ENCODE measurements at regions not wholly inside any gene's neighbourhood (a gene's known extent, or its start where the extent isn't known, plus 50 kb on each side); places are given as distances from the start of the nearest gene placed in this dataset.

DNA sequence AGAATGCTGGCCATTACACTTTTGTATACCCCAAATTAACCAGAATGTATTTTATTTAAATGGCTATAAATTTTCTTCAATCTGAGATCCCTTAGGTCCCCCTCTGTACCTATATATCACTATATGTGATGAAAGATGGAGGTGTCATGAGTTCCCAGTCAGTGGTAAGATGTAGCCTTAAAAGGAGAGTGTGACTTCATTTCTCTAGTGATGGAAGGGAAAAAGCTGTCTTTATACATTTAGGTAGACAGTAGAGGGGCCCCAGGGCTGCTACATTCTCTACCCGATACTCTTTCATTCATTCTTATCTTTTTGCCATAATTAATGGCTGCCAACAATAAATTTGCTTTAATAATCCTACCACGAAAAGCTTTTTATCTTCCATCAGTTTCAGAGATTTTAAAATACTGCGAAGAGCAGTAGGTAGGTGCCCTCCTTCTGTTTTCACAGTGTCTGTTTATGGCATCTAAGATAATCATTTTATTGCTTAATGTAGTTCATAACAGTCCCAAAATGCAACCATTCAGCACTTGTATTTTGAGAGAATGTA lies 301.3 kb downstream of the ZNF608 start:
- Histone ChIP-seq H3K4me3 (ENCODE audit: low read length) (no peak overlapping the region), H3K9ac (ENCODE audit: low read depth, low read length) (no peak overlapping the region), H3K36me3 (ENCODE audit: insufficient read depth, low read length) (no peaks in the 10 kb centered on the region), H3K4me1 (ENCODE audit: control insufficient read depth, insufficient read depth, low read length) (no peaks in the 10 kb centered on the region), H3K9me3 (replicated peaks; ENCODE audit: low read length) (no peaks in the 10 kb centered on the region), H3K27me3 (ENCODE audit: control insufficient read depth, insufficient read depth, low read length) (peaks cover 18% of the 10 kb centered on the region), H3K4me2 (ENCODE audit: low read length) (no peak overlapping the region)

DNA sequence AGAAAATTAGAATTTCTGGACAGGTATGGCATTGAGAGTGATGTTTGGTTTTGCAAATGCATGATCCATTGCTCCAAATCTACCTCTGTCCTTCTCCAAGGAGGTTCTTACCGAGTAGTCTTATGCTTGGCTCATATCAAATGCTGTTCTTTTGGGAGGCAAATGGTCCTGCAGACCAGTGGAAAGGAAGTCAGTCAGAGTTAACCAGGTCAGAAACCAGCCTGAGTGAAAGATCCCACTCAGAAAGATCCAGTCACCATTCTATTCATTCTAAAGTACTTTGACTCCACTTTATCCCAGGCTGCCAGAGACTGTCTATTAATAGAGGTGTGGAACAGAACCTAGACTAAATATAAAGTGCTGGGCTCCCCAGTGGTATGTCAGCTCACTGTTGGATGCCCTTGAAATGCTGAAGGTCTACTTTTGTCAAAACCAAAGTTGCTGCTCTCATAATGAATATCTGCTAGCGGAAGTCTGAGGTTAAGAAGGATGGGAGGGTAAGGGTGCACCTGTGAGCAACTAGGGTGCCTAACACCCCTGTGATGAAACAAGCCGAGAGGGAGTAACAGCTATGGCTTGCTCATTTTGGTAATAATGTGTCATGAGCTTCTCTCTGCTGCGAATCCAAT lies 302.2 kb downstream of the ZNF608 start:
- Histone ChIP-seq H3K36me3 (ENCODE audit: insufficient read depth, low read length) (no peaks in the 10 kb centered on the region), H3K4me1 (ENCODE audit: control insufficient read depth, insufficient read depth, low read length) (no peaks in the 10 kb centered on the region), H3K9me3 (replicated peaks; ENCODE audit: low read length) (no peaks in the 10 kb centered on the region)

DNA sequence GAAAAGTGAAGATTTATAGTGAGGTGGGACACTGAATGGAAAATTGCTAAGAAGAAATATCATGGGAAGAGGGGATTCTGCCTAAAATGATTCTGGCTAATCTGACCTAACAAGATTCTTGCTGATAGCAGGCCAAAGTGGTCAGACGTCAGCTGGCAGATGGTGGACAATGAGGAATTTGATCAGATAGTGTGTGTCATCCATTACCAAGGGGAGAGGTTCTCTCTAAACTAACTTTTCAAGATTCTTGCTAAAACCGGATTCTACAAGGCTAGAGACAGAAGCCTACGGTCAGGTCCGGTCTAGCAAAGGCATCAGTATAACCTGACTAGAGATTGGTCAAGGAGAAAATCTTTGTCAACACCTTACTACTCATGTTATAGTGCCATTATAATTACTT lies 306.0 kb downstream of the ZNF608 start:
- no peak overlapping the region for H3K4me2 ChIP-seq (ENCODE audit: low read length)
- H3K27me3 ChIP-seq (ENCODE audit: control insufficient read depth, insufficient read depth, low read length): no peaks in the 10 kb centered on the region
- no peaks in the 10 kb centered on the region for H3K4me1 ChIP-seq (ENCODE audit: control insufficient read depth, insufficient read depth, low read length)
- H3K9me3 ChIP-seq (replicated peaks; ENCODE audit: low read length): no peaks in the 10 kb centered on the region
- no peak overlapping the region for H3K9ac ChIP-seq (ENCODE audit: low read depth, low read length)
- no peaks in the 10 kb centered on the region for H3K36me3 ChIP-seq (ENCODE audit: insufficient read depth, low read length)
- H3K4me3 ChIP-seq (ENCODE audit: low read length): no peak overlapping the region

More for the DNA sequence above, 302.2 kb downstream of the ZNF608 start:
- Histone ChIP-seq H3K4me2 (ENCODE audit: low read length) (no peak overlapping the region), H3K9ac (ENCODE audit: low read depth, low read length) (no peak overlapping the region), H3K27me3 (ENCODE audit: control insufficient read depth, insufficient read depth, low read length) (peaks cover 18% of the 10 kb centered on the region), H3K4me3 (ENCODE audit: low read length) (no peak overlapping the region)

DNA sequence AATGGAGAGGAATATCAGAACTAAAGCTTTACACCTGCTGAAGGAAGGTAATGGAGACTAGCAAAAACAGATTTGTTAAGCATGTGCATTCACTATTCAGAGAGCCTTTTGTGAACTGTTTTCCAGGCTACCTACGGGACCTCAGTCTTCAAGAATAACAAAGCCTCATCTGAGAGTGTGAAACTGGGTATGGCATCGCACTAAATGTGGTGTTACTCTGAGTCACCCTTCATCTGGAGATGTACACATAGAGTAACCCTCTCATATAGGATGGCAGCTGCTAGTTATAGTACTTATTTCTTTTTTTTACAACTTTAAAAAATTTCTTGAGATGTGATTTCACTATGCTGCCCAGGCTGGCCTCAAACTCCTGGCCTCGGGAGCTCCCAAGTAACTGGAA lies 306.8 kb downstream of the ZNF608 start:
- H3K4me3 ChIP-seq (ENCODE audit: low read length): no peak overlapping the region
- H3K9me3 ChIP-seq (replicated peaks; ENCODE audit: low read length): no peaks in the 10 kb centered on the region
- H3K4me1 ChIP-seq (ENCODE audit: control insufficient read depth, insufficient read depth, low read length): no peaks in the 10 kb centered on the region
- no peak overlapping the region for H3K4me2 ChIP-seq (ENCODE audit: low read length)
- H3K27me3 ChIP-seq (ENCODE audit: control insufficient read depth, insufficient read depth, low read length): no peaks in the 10 kb centered on the region
- no peak overlapping the region for H3K9ac ChIP-seq (ENCODE audit: low read depth, low read length)
- no peaks in the 10 kb centered on the region for H3K36me3 ChIP-seq (ENCODE audit: insufficient read depth, low read length)

DNA sequence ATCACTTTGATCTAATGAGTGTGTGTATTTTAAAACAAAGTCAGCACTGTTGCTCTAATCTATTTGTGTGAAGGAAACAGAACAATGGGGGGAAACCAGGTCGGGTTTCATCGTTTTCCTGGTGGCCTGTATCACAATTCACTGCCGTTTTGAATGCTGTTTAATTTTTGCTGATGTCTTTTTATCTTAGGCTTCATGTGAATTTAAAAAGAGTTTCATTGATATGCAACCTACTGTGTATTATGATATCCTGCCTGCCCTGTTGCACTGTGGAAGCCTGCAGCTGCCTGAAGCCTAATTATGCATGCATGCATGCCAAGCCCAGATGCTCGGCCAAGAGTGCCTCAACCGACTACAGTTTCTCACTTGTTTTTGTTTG lies 307.5 kb downstream of the ZNF608 start:
- Histone ChIP-seq H3K9ac (ENCODE audit: low read depth, low read length) (no peak overlapping the region), H3K4me1 (ENCODE audit: control insufficient read depth, insufficient read depth, low read length) (no peaks in the 10 kb centered on the region), H3K9me3 (replicated peaks; ENCODE audit: low read length) (no peaks in the 10 kb centered on the region), H3K4me2 (ENCODE audit: low read length) (no peak overlapping the region), H3K36me3 (ENCODE audit: insufficient read depth, low read length) (no peaks in the 10 kb centered on the region), H3K4me3 (ENCODE audit: low read length) (no peak overlapping the region), H3K27me3 (ENCODE audit: control insufficient read depth, insufficient read depth, low read length) (no peaks in the 10 kb centered on the region)

DNA sequence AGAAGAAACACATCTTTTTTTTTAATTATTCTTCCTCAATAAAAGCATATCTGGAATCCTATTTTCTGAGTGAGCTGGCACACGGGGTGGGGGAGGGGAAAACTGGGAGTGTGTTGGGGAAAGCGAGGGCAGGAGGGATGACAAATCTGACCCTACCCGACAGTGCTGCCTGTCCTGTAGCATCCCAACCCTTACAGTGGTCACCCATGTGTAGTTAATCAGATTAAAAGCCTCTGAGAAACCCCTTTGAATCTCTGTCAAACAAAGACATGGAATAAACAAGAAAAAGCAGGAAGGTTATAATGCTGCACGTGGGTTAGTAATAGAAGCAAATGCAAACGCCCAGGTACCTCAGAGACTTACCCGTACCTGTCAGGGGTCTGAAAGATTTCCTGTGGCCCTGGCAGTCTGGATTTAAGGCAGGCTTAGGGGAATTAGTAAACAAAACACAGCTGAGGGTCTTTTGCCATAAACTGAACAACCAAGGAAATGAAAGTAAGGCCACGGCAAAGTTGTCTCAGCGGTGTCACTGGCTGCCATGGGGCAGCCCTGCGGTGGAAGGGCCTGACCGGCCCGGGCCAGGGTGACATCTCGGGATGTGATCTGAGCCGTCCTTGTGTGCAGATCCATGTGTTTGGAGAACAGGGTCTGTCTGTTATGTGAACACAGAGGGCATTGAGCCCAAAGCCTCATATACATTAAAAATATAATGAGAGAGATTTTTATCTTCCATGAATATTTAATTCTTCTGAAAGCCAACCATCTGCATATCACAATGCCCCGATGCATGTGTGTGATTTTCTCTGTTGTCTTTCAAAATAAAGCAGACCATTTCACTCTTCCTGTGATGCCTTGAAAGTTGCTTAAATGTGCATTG lies 308.2 kb downstream of the ZNF608 start:
- no peaks in the 10 kb centered on the region for H3K27me3 ChIP-seq (ENCODE audit: control insufficient read depth, insufficient read depth, low read length)
- H3K4me1 ChIP-seq (ENCODE audit: control insufficient read depth, insufficient read depth, low read length): no peaks in the 10 kb centered on the region
- H3K9ac ChIP-seq (ENCODE audit: low read depth, low read length): no peak overlapping the region
- H3K9me3 ChIP-seq (replicated peaks; ENCODE audit: low read length): no peaks in the 10 kb centered on the region
- no peak overlapping the region for H3K4me3 ChIP-seq (ENCODE audit: low read length)
- H3K36me3 ChIP-seq (ENCODE audit: insufficient read depth, low read length): no peaks in the 10 kb centered on the region
- H3K4me2 ChIP-seq (ENCODE audit: low read length): no peak overlapping the region

DNA sequence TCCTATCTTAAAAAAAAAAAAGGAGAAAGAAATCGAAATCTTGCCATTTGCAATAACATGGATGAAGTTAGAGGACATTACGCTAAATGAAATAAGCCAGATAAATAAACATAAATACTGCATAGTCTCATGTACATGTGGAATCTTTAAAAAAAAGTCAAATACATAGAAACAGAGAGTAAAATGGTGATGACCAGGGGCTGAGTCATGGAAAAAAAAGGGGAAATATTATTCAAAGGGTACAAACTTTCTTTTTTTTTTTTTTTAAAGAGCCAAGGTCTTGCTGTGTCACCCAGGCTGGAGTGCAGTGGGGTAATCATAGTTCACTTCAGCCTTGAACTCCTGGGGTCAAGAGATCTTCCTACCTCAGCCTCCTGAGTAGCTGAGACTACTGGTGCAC lies 310.1 kb downstream of the ZNF608 start:
- Histone ChIP-seq H3K4me1 (ENCODE audit: control insufficient read depth, insufficient read depth, low read length) (no peaks in the 10 kb centered on the region), H3K27me3 (ENCODE audit: control insufficient read depth, insufficient read depth, low read length) (no peaks in the 10 kb centered on the region), H3K36me3 (ENCODE audit: insufficient read depth, low read length) (no peaks in the 10 kb centered on the region), H3K9ac (ENCODE audit: low read depth, low read length) (no peak overlapping the region), H3K4me2 (ENCODE audit: low read length) (no peak overlapping the region), H3K4me3 (ENCODE audit: low read length) (no peak overlapping the region), H3K9me3 (replicated peaks; ENCODE audit: low read length) (no peaks in the 10 kb centered on the region)

DNA sequence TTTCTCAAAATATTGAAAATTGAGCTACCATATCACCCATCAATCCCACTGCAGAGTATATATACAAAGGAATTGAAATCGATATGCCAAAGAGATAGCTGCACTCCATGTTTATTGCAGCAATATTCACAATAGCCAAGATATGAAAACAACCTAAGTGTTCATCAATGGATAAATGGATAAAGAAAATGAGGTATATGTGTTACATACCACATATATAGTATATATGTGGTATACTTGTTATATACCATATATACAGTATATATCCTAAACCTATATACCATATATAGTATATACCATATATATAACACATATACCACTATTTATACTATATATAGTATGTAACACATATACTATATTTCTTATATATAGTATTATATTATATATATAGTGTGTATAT lies 313.3 kb downstream of the ZNF608 start:
- H3K4me2 ChIP-seq (ENCODE audit: low read length): no peak overlapping the region
- no peaks in the 10 kb centered on the region for H3K4me1 ChIP-seq (ENCODE audit: control insufficient read depth, insufficient read depth, low read length)
- no peaks in the 10 kb centered on the region for H3K36me3 ChIP-seq (ENCODE audit: insufficient read depth, low read length)
- H3K27me3 ChIP-seq (ENCODE audit: control insufficient read depth, insufficient read depth, low read length): no peaks in the 10 kb centered on the region
- no peaks in the 10 kb centered on the region for H3K9me3 ChIP-seq (replicated peaks; ENCODE audit: low read length)
- no peak overlapping the region for H3K4me3 ChIP-seq (ENCODE audit: low read length)
- no peak overlapping the region for H3K9ac ChIP-seq (ENCODE audit: low read depth, low read length)

DNA sequence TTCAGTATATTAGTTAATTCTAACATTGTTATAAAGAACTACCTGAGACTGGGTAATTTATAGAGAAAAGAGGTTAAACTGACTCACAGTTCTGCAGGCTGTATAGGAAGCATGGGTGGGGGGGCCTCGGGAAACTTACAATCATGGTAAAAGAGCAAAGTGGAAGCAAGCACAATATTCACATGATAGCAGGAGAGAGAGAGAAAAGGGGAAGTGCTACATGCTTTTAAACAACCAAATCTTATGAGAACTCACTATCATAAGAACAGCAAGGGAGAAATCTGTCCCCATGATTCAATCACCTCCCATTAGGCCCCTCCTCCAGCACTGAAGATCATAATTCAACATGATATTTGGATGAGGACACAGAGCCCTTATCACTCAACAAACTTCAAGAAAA lies 324.9 kb downstream of the ZNF608 start:
- Histone ChIP-seq H3K27me3 (ENCODE audit: control insufficient read depth, insufficient read depth, low read length) (no peaks in the 10 kb centered on the region), H3K9me3 (replicated peaks; ENCODE audit: low read length) (no peaks in the 10 kb centered on the region), H3K4me3 (ENCODE audit: low read length) (no peak overlapping the region), H3K4me2 (ENCODE audit: low read length) (no peak overlapping the region), H3K9ac (ENCODE audit: low read depth, low read length) (no peak overlapping the region), H3K4me1 (ENCODE audit: control insufficient read depth, insufficient read depth, low read length) (no peaks in the 10 kb centered on the region), H3K36me3 (ENCODE audit: insufficient read depth, low read length) (no peaks in the 10 kb centered on the region)

DNA sequence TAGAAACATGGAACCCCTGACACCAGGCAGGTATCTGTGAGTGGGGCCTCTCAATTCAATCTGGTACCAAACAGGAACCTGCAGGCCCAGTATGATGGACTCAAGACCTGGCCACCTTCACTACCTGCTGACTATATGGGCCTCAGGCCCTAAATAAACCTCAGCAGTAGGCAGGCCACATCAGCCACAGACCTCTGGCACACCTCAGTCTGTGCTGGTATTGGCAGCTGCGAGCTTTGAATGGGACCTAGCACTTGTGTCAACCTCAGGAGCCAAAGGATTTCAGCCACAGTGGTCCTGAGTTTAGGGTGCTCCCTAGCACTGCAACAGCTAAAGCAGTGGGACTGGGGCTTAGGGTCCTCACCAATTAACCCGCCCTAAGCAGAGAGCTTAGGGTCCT lies 325.5 kb downstream of the ZNF608 start:
- Histone ChIP-seq H3K4me2 (ENCODE audit: low read length) (no peak overlapping the region), H3K9ac (ENCODE audit: low read depth, low read length) (no peak overlapping the region), H3K36me3 (ENCODE audit: insufficient read depth, low read length) (no peaks in the 10 kb centered on the region), H3K27me3 (ENCODE audit: control insufficient read depth, insufficient read depth, low read length) (no peaks in the 10 kb centered on the region), H3K4me3 (ENCODE audit: low read length) (no peak overlapping the region), H3K4me1 (ENCODE audit: control insufficient read depth, insufficient read depth, low read length) (no peaks in the 10 kb centered on the region), H3K9me3 (replicated peaks; ENCODE audit: low read length) (no peaks in the 10 kb centered on the region)

DNA sequence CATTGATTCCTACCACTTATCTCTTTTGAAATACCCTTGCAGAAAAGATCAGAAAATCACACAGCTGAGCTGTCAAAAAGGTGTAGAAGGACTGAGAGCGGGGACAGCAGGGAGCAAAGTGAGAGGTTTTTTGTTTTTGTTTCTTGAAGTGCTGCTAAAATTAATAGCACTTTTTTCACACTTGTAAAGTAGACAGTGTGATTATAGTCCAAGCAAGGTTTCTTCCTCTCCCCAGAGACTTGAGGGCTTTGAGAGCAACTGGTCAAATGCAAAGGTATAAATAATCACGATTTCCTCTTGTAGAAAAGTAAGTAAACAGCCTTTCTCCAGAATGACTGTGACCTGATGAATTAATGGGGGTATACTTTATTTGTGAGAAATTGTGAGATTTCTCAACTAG lies 326.9 kb downstream of the ZNF608 start:
- Histone ChIP-seq H3K4me3 (ENCODE audit: low read length) (no peak overlapping the region), H3K4me1 (ENCODE audit: control insufficient read depth, insufficient read depth, low read length) (no peaks in the 10 kb centered on the region), H3K4me2 (ENCODE audit: low read length) (no peak overlapping the region), H3K36me3 (ENCODE audit: insufficient read depth, low read length) (no peaks in the 10 kb centered on the region), H3K9me3 (replicated peaks; ENCODE audit: low read length) (no peaks in the 10 kb centered on the region), H3K9ac (ENCODE audit: low read depth, low read length) (no peak overlapping the region), H3K27me3 (ENCODE audit: control insufficient read depth, insufficient read depth, low read length) (no peaks in the 10 kb centered on the region)

DNA sequence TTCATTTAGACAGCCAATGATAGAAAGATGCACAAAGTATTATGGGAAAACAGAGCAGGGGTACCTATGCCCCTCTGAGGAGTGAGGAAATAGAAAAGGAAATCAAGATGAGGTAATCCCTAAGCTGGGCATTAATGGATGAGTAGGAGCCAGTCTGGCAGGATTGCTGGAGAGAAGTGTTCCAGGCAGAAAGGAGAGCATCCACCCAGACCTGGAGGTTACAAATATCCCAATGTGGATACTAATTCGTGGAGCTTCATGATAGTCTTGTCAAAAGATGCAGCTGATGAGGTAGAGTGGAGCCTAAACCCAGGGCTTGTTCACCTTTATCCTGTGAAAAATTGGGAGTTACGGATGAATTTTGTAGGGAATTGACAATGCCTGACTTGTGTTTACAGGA lies 328.0 kb downstream of the ZNF608 start:
- H3K4me3 ChIP-seq (ENCODE audit: low read length): no peak overlapping the region
- H3K4me2 ChIP-seq (ENCODE audit: low read length): no peak overlapping the region
- no peaks in the 10 kb centered on the region for H3K36me3 ChIP-seq (ENCODE audit: insufficient read depth, low read length)

More for the DNA sequence above, 328.0 kb downstream of the ZNF608 start:
- no peak overlapping the region for H3K9ac ChIP-seq (ENCODE audit: low read depth, low read length)
- no peaks in the 10 kb centered on the region for H3K9me3 ChIP-seq (replicated peaks; ENCODE audit: low read length)
- H3K4me1 ChIP-seq (ENCODE audit: control insufficient read depth, insufficient read depth, low read length): no peaks in the 10 kb centered on the region
- no peaks in the 10 kb centered on the region for H3K27me3 ChIP-seq (ENCODE audit: control insufficient read depth, insufficient read depth, low read length)

Data from skeletal muscle satellite cell (primary cell).